Right lobe of liver (tissue), 4 donors: ENCODE measurements at regions not wholly inside any gene's neighbourhood (a gene's known extent, or its start where the extent isn't known, plus 50 kb on each side); places are given as distances from the start of the nearest gene placed in this dataset.

Source experiments
- POLR2A ChIP-seq: fragments of 450-650 bp; IDR thresholded peaks from one replicate; pipeline ENCODE4 v1.6.1; 2017; ENCODE audit warnings: antibody characterized with exemption, mild to moderate bottlenecking
- TF ChIP-seq, protein P1 (sequence below), 4 donors: fragments of 200-600 bp in 3 of 4; fragments of 450-650 bp in 1 of 4; IDR thresholded peaks; one replicate each; pipeline versions ENCODE4 v1.5.1 to v1.8.0; 2016 to 2022; ENCODE audit warnings: antibody characterized with exemption in 4 of 4, mild to moderate bottlenecking in 2 of 4
- donor health status: DM: no; HTN: no; CAD: no.
- donor health status: DM: no; HTN: no; CAD: no.
- donor health status: DM: no; HTN: yes; CAD: no.

DNA sequence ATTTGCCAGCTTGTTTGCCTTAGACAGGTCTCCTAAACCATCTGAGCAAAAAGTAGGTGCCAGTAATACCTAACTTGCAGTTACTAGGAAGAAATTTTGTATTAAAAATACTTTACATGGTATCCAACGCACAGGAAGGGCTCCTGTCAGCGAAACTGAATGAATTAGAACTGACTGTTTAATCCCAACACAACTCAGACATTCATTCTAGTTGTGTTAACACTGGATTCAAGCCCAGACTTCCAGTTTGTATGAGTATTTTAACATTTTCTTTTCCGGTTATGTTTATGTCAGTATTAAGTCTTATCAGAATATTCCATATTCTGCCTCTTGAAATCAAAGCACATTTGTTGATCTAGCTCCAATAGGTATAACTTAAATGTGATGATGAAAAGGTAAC is 82.0 kb upstream of the SOX2 start:
- TF ChIP-seq, protein P1, sequence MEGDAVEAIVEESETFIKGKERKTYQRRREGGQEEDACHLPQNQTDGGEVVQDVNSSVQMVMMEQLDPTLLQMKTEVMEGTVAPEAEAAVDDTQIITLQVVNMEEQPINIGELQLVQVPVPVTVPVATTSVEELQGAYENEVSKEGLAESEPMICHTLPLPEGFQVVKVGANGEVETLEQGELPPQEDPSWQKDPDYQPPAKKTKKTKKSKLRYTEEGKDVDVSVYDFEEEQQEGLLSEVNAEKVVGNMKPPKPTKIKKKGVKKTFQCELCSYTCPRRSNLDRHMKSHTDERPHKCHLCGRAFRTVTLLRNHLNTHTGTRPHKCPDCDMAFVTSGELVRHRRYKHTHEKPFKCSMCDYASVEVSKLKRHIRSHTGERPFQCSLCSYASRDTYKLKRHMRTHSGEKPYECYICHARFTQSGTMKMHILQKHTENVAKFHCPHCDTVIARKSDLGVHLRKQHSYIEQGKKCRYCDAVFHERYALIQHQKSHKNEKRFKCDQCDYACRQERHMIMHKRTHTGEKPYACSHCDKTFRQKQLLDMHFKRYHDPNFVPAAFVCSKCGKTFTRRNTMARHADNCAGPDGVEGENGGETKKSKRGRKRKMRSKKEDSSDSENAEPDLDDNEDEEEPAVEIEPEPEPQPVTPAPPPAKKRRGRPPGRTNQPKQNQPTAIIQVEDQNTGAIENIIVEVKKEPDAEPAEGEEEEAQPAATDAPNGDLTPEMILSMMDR (IDR thresholded peaks at IDR 0.05), result no peak
- no peak for TF ChIP-seq POLR2A
